Osteocyte (in vitro differentiated cells): ENCODE measurements at regions not wholly inside any gene's neighbourhood (a gene's known extent, or its start where the extent isn't known, plus 50 kb on each side); places are given as distances from the start of the nearest gene placed in this dataset.

ENCODE experiments used
- DNase-seq: peaks from one replicate; pipeline ENCODE4 v3.0.0; 2021; ENCODE audit warnings: mixed read lengths; ENCODE audit not compliant: unreplicated experiment; ENCODE audit errors: extremely low spot score
- H3K27ac Mint-ChIP-seq: one replicate; pipeline ENCODE4 v1.8.0; 2021; ENCODE audit warnings: mild to moderate bottlenecking, mixed read lengths; ENCODE audit not compliant: unreplicated experiment
- H3K27me3 Mint-ChIP-seq: one replicate; pipeline ENCODE4 v1.8.0; 2021; ENCODE audit warnings: mixed read lengths; ENCODE audit not compliant: unreplicated experiment
- H3K36me3 Mint-ChIP-seq: one replicate; pipeline ENCODE4 v1.8.0; 2021; ENCODE audit warnings: mixed read lengths; ENCODE audit not compliant: unreplicated experiment
- H3K4me1 Mint-ChIP-seq: one replicate; pipeline ENCODE4 v1.8.0; 2021; ENCODE audit warnings: mixed read lengths; ENCODE audit not compliant: unreplicated experiment
- H3K4me3 Mint-ChIP-seq: one replicate; pipeline ENCODE4 v1.8.0; 2021; ENCODE audit warnings: mild to moderate bottlenecking, moderate library complexity, mixed read lengths; ENCODE audit not compliant: unreplicated experiment
- H3K9me3 Mint-ChIP-seq: one replicate; pipeline ENCODE4 v1.8.0; 2021; ENCODE audit warnings: mixed read lengths; ENCODE audit not compliant: unreplicated experiment
- TF ChIP-seq, protein P1 (sequence below): fragments of 200-600 bp; sonication (generic); IDR thresholded peaks from 2 replicates; pipeline ENCODE4 v1.5.0; 2021; ENCODE audit warnings: antibody characterized with exemption, mild to moderate bottlenecking, moderate library complexity

DNA sequence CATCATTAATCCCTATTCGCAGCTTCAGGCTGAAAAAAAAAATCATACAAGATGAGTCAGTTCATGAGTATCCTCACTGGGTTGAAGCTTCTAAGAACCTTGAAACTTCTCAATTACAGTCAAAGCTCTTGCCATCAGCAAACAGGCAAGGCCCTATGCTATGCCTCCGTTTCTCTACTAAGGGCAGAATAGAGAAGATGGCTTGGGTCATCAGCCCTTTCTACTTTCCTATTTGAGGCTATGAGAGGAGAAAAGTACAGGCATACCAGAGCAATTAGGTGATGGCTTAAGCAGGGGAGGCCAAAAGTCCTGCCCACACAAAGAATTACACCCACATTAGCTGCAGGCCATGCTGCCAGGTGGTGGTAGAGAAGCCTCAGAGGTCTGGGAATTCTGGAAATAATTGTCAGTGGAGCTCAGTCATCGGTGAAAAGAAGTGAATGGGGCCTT, 89.0 kb downstream of the MRPL46 start:
- no peak for DNase-seq
- TF ChIP-seq, protein P1, sequence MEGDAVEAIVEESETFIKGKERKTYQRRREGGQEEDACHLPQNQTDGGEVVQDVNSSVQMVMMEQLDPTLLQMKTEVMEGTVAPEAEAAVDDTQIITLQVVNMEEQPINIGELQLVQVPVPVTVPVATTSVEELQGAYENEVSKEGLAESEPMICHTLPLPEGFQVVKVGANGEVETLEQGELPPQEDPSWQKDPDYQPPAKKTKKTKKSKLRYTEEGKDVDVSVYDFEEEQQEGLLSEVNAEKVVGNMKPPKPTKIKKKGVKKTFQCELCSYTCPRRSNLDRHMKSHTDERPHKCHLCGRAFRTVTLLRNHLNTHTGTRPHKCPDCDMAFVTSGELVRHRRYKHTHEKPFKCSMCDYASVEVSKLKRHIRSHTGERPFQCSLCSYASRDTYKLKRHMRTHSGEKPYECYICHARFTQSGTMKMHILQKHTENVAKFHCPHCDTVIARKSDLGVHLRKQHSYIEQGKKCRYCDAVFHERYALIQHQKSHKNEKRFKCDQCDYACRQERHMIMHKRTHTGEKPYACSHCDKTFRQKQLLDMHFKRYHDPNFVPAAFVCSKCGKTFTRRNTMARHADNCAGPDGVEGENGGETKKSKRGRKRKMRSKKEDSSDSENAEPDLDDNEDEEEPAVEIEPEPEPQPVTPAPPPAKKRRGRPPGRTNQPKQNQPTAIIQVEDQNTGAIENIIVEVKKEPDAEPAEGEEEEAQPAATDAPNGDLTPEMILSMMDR: no peak
- Mint-ChIP-seq H3K4me3 (no peak overlapping the region), H3K36me3 (no peaks in the 10 kb centered on the region), H3K4me1 (no peaks in the 10 kb centered on the region), H3K9me3 (no peaks in the 10 kb centered on the region), H3K27ac (no peak overlapping the region), H3K27me3 (no peaks in the 10 kb centered on the region)

DNA sequence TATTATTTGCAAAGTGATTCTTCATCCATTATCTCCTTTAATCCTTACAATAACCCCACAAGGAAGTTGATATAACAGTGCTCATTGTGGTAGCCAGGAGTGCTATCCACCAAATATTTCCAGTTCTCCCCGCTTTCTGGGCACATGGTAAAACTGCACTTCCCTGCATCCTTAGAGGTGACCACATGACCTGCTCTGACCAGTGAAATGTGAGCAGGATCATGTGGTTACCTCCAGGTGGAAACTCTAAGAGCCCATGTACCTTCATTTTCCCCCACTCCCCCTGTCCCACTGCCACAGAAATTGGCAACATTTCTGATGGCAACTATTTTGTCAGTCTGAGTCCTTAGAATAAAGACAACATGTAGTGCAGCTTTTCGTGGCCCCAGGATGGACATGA, 89.7 kb downstream of the MRPL46 start:
- DNase-seq: no peak
- no peaks in the 10 kb centered on the region for H3K36me3 Mint-ChIP-seq
- TF ChIP-seq, protein P1: no peak
- H3K27me3 Mint-ChIP-seq: no peaks in the 10 kb centered on the region
- H3K27ac Mint-ChIP-seq: no peak overlapping the region
- peaks cover 4% of the 10 kb centered on the region for H3K9me3 Mint-ChIP-seq
- H3K4me1 Mint-ChIP-seq: no peaks in the 10 kb centered on the region
- no peak overlapping the region for H3K4me3 Mint-ChIP-seq

DNA sequence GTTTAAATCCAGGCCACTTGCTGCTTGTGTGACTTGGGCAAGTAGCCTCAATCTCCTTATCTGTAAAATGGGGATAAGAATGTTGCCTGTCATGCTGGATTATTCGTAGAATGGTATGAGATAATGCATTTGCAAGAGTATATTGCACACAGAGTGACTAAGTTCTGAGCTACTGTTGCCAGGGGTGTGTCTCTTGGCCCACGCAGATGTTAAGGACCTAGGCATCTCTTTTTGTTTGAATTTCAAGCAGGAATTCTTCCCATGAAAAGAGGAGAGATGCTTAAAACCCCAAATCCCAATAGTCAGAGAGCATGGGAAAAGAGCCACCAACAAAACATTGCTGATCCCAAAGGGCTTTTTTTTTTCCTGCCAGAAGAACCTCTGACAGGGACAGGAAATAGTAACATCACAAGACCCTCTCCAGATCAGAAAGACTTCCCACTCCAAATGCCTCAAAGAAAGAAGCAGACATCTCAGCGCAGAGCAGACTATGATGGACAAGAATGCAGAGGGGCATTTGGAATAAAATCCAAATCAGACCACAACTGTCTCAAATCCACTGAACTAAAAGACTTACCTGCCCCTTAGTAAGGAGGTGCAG, 90.5 kb downstream of the MRPL46 start:
- TF ChIP-seq, protein P1: no peak
- H3K4me1 Mint-ChIP-seq: no peaks in the 10 kb centered on the region
- no peaks in the 10 kb centered on the region for H3K36me3 Mint-ChIP-seq
- no peaks in the 10 kb centered on the region for H3K27me3 Mint-ChIP-seq
- peaks cover 4% of the 10 kb centered on the region for H3K9me3 Mint-ChIP-seq
- no peak overlapping the region for H3K27ac Mint-ChIP-seq
- no peak overlapping the region for H3K4me3 Mint-ChIP-seq
- no peak for DNase-seq

DNA sequence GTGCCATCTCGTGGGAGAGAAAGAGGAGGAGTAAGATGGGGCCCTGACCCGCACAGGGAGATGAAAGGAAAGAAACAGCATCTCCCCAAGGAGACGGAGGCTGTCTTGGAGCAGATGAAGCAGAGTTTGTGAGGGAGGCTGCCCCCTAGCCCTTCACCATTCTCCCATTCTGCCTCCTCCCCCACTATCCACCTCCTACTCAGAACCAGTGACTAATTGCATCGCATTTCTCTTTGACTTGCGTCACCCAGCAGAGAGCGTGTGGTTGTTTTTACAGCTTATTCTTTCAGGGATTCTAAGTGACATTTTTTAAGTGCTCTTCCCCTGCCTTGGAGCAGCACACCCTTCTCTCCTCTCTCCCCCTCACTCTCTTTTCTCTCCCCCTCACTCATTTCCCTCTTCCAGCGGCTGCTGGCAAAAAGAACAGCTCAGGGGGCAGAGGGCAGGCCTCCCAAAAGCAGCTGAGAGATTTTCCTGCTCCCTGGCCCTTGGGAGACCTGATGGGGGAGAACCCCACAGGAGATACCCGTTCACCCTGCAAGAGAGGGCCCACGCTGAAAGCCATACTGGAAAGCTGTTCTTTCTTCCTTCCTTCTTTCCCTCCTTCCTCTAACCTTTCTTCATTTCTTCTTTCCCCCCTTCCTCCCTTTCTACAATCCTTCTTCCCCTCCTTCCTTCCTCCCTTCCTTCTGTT, 91.8 kb downstream of the MRPL46 start:
- Mint-ChIP-seq H3K9me3 (peaks cover 4% of the 10 kb centered on the region), H3K4me1 (no peaks in the 10 kb centered on the region), H3K27ac (no peak overlapping the region), H3K27me3 (no peaks in the 10 kb centered on the region), H3K36me3 (no peaks in the 10 kb centered on the region), H3K4me3 (no peak overlapping the region)
- TF ChIP-seq, protein P1: no peak
- no peak for DNase-seq

DNA sequence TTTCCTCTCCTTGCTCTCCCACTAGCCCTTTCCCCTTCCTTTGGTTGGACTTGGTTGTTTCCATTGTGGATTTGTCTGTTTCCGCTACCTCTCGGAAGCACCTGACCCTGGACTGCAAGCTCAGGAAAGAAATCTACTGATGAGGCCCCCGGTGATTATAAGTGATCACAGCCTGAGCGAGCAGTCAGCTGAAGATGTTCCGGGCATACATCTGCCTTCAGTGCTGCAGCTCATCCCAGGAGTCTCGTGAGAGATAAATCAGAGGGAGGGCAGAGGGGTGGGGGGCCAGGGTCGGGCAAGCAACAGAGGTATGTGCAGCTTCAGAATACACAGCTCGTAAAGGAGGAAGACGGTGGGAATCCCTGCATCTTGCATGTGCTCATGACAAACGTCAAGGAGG, 102.1 kb downstream of the MRPL46 start:
- peak; percentile 30 for DNase-seq
- Mint-ChIP-seq H3K27ac (no peak overlapping the region), H3K9me3 (peaks cover 3% of the 10 kb centered on the region), H3K4me1 (no peaks in the 10 kb centered on the region), H3K27me3 (no peaks in the 10 kb centered on the region), H3K4me3 (no peak overlapping the region), H3K36me3 (no peaks in the 10 kb centered on the region)
- TF ChIP-seq, protein P1: no peak
